PC-9 (cell line): ENCODE measurements at regions not wholly inside any gene's neighbourhood (a gene's known extent, or its start where the extent isn't known, plus 50 kb on each side); places are given as distances from the start of the nearest gene placed in this dataset.

Experiments
- BruUV-seq: library from RNA; stranded (reverse); fragments of 400-500 nt; replicated peaks from 2 replicates; lab custom pipeline; 2021; lab: Mats Ljungman, UMichigan
- CTCF ChIA-PET: fragments of 300-600 bp; sonication (Branson Sonifier 250); formaldehyde crosslinking; loops from one replicate; lab custom pipeline; 2022; ENCODE audit warnings: antibody characterized with exemption; lab: Charles Lee
- POLR2A ChIA-PET: fragments of 300-600 bp; sonication (Branson Sonifier 250); formaldehyde crosslinking; loops from one replicate; lab custom pipeline; 2022; ENCODE audit warnings: antibody characterized with exemption; ENCODE audit not compliant: unreplicated experiment; lab: Charles Lee
- DNase-seq, 2 experiments: peaks; one replicate each; pipeline versions ENCODE4 v3.0.0 to v3.0.0-alpha.2; 2015 to 2022; ENCODE audit warnings: mixed read lengths in 1 of 2
- H2AFZ ChIP-seq: fragments of 200-600 bp; sonication (generic); 2 replicates; pipeline ENCODE4 v1.8.1; 2017; ENCODE audit warnings: antibody characterized with exemption
- H3F3A ChIP-seq: fragments of 200-600 bp; sonication (generic); 2 replicates; pipeline ENCODE4 v1.8.1; 2017; ENCODE audit warnings: antibody characterized with exemption, mild to moderate bottlenecking, low read depth; ENCODE audit not compliant: insufficient read depth
- H3K27ac ChIP-seq: fragments of 200-600 bp; sonication (generic); 2 replicates; pipeline ENCODE4 v1.6.1; 2016; ENCODE audit warnings: mixed run types
- H3K27me3 ChIP-seq: fragments of 200-600 bp; sonication (generic); 2 replicates; pipeline ENCODE4 v1.6.1; 2016; ENCODE audit warnings: low read depth, mixed run types; ENCODE audit not compliant: insufficient read depth
- H3K36me3 ChIP-seq: fragments of 200-600 bp; sonication (generic); 2 replicates; pipeline ENCODE4 v1.6.1; 2016; ENCODE audit warnings: low read depth, mixed run types
- H3K4me1 ChIP-seq: fragments of 200-600 bp; sonication (generic); replicated peaks from 2 replicates; pipeline ENCODE4 v1.6.1; 2016; ENCODE audit warnings: mixed run types; ENCODE audit not compliant: insufficient read depth
- H3K4me2 ChIP-seq: fragments of 200-600 bp; sonication (generic); 2 replicates; pipeline ENCODE4 v1.6.1; 2017; ENCODE audit warnings: mixed run types
- H3K4me3 ChIP-seq: fragments of 200-600 bp; sonication (generic); 2 replicates; pipeline ENCODE4 v1.6.1; 2016; ENCODE audit warnings: mixed run types
- H3K79me2 ChIP-seq: fragments of 200-600 bp; sonication (generic); 2 replicates; pipeline ENCODE4 v1.6.1; 2017; ENCODE audit warnings: low read depth, mixed run types
- H3K9me2 ChIP-seq: fragments of 200-600 bp; sonication (generic); 2 replicates; pipeline ENCODE4 v1.8.1; 2017; ENCODE audit warnings: mild to moderate bottlenecking; ENCODE audit not compliant: insufficient read depth
- H3K9me3 ChIP-seq: fragments of 200-600 bp; sonication (generic); 2 replicates; pipeline ENCODE4 v1.8.1; 2016; ENCODE audit warnings: low read depth; ENCODE audit not compliant: insufficient read depth
- H4K20me1 ChIP-seq: fragments of 200-600 bp; sonication (generic); 2 replicates; pipeline ENCODE4 v1.8.1; 2017; ENCODE audit not compliant: insufficient read depth
- EZH2 ChIP-seq: fragments of 200-600 bp; sonication (generic); IDR thresholded peaks from 2 replicates; pipeline ENCODE4 v1.8.0; 2017; ENCODE audit warnings: antibody characterized with exemption, low read depth
- intact Hi-C: fragments of 100-400 bp; cut with micrococcal nuclease; formaldehyde crosslinking; loops from one replicate; pipeline ENCODE4 v1.10.0; 2022; ENCODE audit not compliant: unreplicated experiment
- TF ChIP-seq, protein P1 (sequence below): fragments of 200-600 bp; sonication (generic); conservative IDR thresholded peaks from 2 replicates; pipeline ENCODE4 v1.6.1; 2017; ENCODE audit warnings: mixed run types, antibody characterized with exemption, mild to moderate bottlenecking, moderate library complexity

- no peak overlapping the region for H3K4me3 ChIP-seq
- POLR2A ChIA-PET = no interaction called here
- no TSS peak for BruUV-seq
- DNase-seq = no peak
- H4K20me1 ChIP-seq = no peaks in the 10 kb centered on the region
- no peaks in the 10 kb centered on the region for H3K36me3 ChIP-seq
- H3K9me3 ChIP-seq = 0 out of 2 replicates have a peak, but pooled peaks cover 3% of the 10 kb centered on the region
- no peak overlapping the region for H3K27ac ChIP-seq
- H3K4me1 ChIP-seq = peaks cover 19% of the 10 kb centered on the region
- H3K9me2 ChIP-seq = no peaks in the 10 kb centered on the region; the same call in 1 of the 2 replicates
- no peaks in the 10 kb centered on the region for H3K79me2 ChIP-seq
- CTCF ChIA-PET = no interaction called here
- H2AFZ ChIP-seq = no peak overlapping the region
- H3K4me2 ChIP-seq = no peak overlapping the region
- H3F3A ChIP-seq = no peaks in the 10 kb centered on the region
- intact Hi-C loops = no loop called here
- no peaks in the 10 kb centered on the region for H3K27me3 ChIP-seq
- TF ChIP-seq, protein P1, sequence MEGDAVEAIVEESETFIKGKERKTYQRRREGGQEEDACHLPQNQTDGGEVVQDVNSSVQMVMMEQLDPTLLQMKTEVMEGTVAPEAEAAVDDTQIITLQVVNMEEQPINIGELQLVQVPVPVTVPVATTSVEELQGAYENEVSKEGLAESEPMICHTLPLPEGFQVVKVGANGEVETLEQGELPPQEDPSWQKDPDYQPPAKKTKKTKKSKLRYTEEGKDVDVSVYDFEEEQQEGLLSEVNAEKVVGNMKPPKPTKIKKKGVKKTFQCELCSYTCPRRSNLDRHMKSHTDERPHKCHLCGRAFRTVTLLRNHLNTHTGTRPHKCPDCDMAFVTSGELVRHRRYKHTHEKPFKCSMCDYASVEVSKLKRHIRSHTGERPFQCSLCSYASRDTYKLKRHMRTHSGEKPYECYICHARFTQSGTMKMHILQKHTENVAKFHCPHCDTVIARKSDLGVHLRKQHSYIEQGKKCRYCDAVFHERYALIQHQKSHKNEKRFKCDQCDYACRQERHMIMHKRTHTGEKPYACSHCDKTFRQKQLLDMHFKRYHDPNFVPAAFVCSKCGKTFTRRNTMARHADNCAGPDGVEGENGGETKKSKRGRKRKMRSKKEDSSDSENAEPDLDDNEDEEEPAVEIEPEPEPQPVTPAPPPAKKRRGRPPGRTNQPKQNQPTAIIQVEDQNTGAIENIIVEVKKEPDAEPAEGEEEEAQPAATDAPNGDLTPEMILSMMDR = no peak
- no peak for TF ChIP-seq EZH2
Observed at GRCh38 chr2:38164881-38165280, 88.9 kb upstream of the CYP1B1 start.

GRCh38 chr2:38163579-38163978 is 87.6 kb upstream of the CYP1B1 start:
- H3K4me1 ChIP-seq = peaks cover 6% of the 10 kb centered on the region
- DNase-seq = no peak
- H3K36me3 ChIP-seq = no peaks in the 10 kb centered on the region
- H3F3A ChIP-seq = no peaks in the 10 kb centered on the region
- H3K9me2 ChIP-seq = no peaks in the 10 kb centered on the region; the same call in 1 of the 2 replicates
- H3K9me3 ChIP-seq = no peaks in the 10 kb centered on the region; the same call in 1 of the 2 replicates
- no peak overlapping the region for H2AFZ ChIP-seq
- H3K27ac ChIP-seq = no peak overlapping the region
- ChIA-PET CTCF (interaction anchor here (0.6 kb wide), 1 partner anchor 48 kb away, joined by 3 read pairs; no protein-coding TSS in a partner anchor), POLR2A (no interaction called here)
- TF ChIP-seq, protein P1 = no peak
- no peak for TF ChIP-seq EZH2
- intact Hi-C loops = no loop called here
- no peaks in the 10 kb centered on the region for H3K79me2 ChIP-seq
- no peak overlapping the region for H3K4me3 ChIP-seq
- no peaks in the 10 kb centered on the region for H4K20me1 ChIP-seq
- no peak overlapping the region for H3K4me2 ChIP-seq
- BruUV-seq = no TSS peak
- no peaks in the 10 kb centered on the region for H3K27me3 ChIP-seq

DNA sequence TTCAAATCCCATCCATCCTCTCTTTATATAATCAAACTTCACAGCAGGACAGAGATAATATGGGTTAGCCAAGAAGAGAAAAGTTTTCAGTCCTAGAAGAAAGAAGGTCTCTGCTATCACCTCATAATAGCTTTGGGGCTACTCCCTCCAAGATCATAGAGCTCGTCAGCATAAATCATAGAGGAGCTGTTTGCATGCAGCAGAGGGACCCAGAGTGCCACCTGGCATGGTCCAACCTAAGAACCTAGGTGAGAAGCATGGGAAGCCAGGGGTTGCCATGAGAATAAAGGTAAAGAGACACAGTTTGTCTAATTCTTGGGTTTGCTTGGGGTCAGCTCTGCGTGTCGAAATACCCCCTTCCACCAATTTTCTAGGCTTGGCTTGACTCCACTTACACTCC is 87.1 kb upstream of the CYP1B1 start:
- no peaks in the 10 kb centered on the region for H3K36me3 ChIP-seq
- H4K20me1 ChIP-seq = no peaks in the 10 kb centered on the region
- H3F3A ChIP-seq = no peaks in the 10 kb centered on the region
- no peaks in the 10 kb centered on the region for H3K27me3 ChIP-seq
- no peak overlapping the region for H2AFZ ChIP-seq
- POLR2A ChIA-PET = interaction anchor here (0.7 kb wide), 1 partner anchor 74 kb away, joined by 3 read pairs; no protein-coding TSS in a partner anchor
- no peaks in the 10 kb centered on the region; the same call in 1 of the 2 replicates for H3K9me3 ChIP-seq
- BruUV-seq = no TSS peak
- TF ChIP-seq, protein P1 = no peak
- TF ChIP-seq EZH2 = no peak
- intact Hi-C loops = no loop called here
- H3K4me3 ChIP-seq = no peak overlapping the region
- no peak overlapping the region for H3K4me2 ChIP-seq
- peaks cover under 1% of the 10 kb centered on the region; the same call in 1 of the 2 replicates for H3K4me1 ChIP-seq
- H3K27ac ChIP-seq = no peak overlapping the region
- DNase-seq = no peak
- no peaks in the 10 kb centered on the region; the same call in 1 of the 2 replicates for H3K9me2 ChIP-seq
- H3K79me2 ChIP-seq = no peaks in the 10 kb centered on the region
- CTCF ChIA-PET = interaction anchor here (0.5 to 0.6 kb wide), 3 partner anchors 47 to 269 kb away, joined by 3 to 6 read pairs (median 5); no protein-coding TSS in a partner anchor
